H1 (cell line): ENCODE measurements at regions not wholly inside any gene's neighbourhood (a gene's known extent, or its start where the extent isn't known, plus 50 kb on each side); places are given as distances from the start of the nearest gene placed in this dataset.

ENCODE experiments used
- CTCF ChIA-PET: fragments of 300-600 bp; sonication (Branson Sonifier 250); formaldehyde crosslinking; loops from one replicate; lab custom pipeline; 2021; ENCODE audit not compliant: partially characterized antibody; lab: Charles Lee
- POLR2A ChIA-PET: fragments of 300-600 bp; sonication (Branson Sonifier 250); formaldehyde crosslinking; loops from one replicate; lab custom pipeline; 2021; ENCODE audit warnings: inconsistent platforms; ENCODE audit not compliant: partially characterized antibody; lab: Charles Lee
- DNase-seq, 2 experiments: peaks; one replicate each; pipeline versions ENCODE4 v3.0.0 to v3.0.0-alpha.2; 2010 to 2022; ENCODE audit warnings: low spot score in 2 of 2, low read depth in 1 of 2, mixed read lengths in 1 of 2
- FAIRE-seq: peaks from 2 replicates; lab custom pipeline; 2011; peaks lifted over from hg19 to GRCh38; lab: Jason Lieb, UNC
- H2AFZ ChIP-seq: 2 replicates; pipeline ENCODE4 v1.8.1; 2012; ENCODE audit warnings: low read length, inconsistent platforms
- H2AK5ac ChIP-seq: 2 replicates; pipeline ENCODE4 v1.6.1; 2013; ENCODE audit warnings: low read depth, low read length
- H2BK120ac ChIP-seq: replicated peaks from 2 replicates; pipeline ENCODE3; 2013; ENCODE audit warnings: low read depth, low read length, inconsistent platforms
- H2BK12ac ChIP-seq: 2 replicates; pipeline ENCODE4 v1.6.1; 2013; ENCODE audit warnings: low read depth, low read length
- H2BK15ac ChIP-seq: 2 replicates; pipeline ENCODE4 v1.6.1; 2013; ENCODE audit warnings: low read length
- H2BK20ac ChIP-seq: 2 replicates; pipeline ENCODE4 v1.6.1; 2013; ENCODE audit warnings: low read length
- H2BK5ac ChIP-seq: 2 replicates; pipeline ENCODE4 v1.6.1; 2013; ENCODE audit warnings: low read depth, low read length
- H3K14ac ChIP-seq: 2 replicates; pipeline ENCODE4 v1.6.1; 2013; ENCODE audit warnings: inconsistent platforms; ENCODE audit not compliant: insufficient read length
- H3K18ac ChIP-seq: 2 replicates; pipeline ENCODE4 v1.6.1; 2013; ENCODE audit warnings: low read length; ENCODE audit errors: extremely low read depth
- H3K23ac ChIP-seq: 2 replicates; pipeline ENCODE4 v1.6.1; 2013; ENCODE audit warnings: inconsistent platforms; ENCODE audit not compliant: insufficient read length
- H3K23me2 ChIP-seq: 2 replicates; pipeline ENCODE4 v1.6.1; 2013; ENCODE audit warnings: low read depth, low read length
- H3K27ac ChIP-seq: 2 replicates; pipeline ENCODE4 v1.6.1; 2011; ENCODE audit warnings: low read depth, low read length, inconsistent platforms
- H3K27me3 ChIP-seq, 4 experiments: replicated peaks in 1 of 4; 1 replicate in 1 of 4; 2 replicates in 3 of 4; pipeline versions ENCODE4 v1.6.1 to v1.8.1; 2011 to 2013; ENCODE audit warnings: low read length in 3 of 4, mild to moderate bottlenecking in 3 of 4, inconsistent platforms in 2 of 4, mixed read lengths in 2 of 4, moderate library complexity in 1 of 4; ENCODE audit not compliant: control insufficient read depth in 3 of 4, insufficient read depth in 3 of 4; ENCODE audit errors: extremely low read depth in 1 of 4
- H3K36me3 ChIP-seq, 4 experiments: 2 replicates each; pipeline versions ENCODE4 v1.6.1 to v1.8.1; 2011 to 2013; ENCODE audit warnings: mild to moderate bottlenecking in 4 of 4, low read length in 3 of 4, moderate library complexity in 2 of 4, control low read depth in 1 of 4, inconsistent platforms in 1 of 4; ENCODE audit not compliant: insufficient read depth in 4 of 4, control insufficient read depth in 2 of 4
- H3K4ac ChIP-seq: replicated peaks from 2 replicates; pipeline ENCODE3; 2013; ENCODE audit warnings: low read length, low read depth, mixed read lengths, inconsistent platforms; ENCODE audit not compliant: insufficient read length
- H3K4me1 ChIP-seq, 4 experiments: replicated peaks in 1 of 4; 1 replicate in 1 of 4; 2 replicates in 3 of 4; pipeline versions ENCODE4 v1.6.1 to v1.8.1; 2011 to 2013; ENCODE audit warnings: low read length in 3 of 4, inconsistent platforms in 2 of 4, mixed read lengths in 1 of 4; ENCODE audit not compliant: insufficient read depth in 4 of 4, control insufficient read depth in 3 of 4
- H3K4me2 ChIP-seq, 2 experiments: 2 replicates each; pipeline versions ENCODE4 v1.6.1 to v1.8.1; 2011 to 2013; ENCODE audit warnings: low read depth in 2 of 2, low read length in 2 of 2, control low read depth in 1 of 2, inconsistent platforms in 1 of 2, mild to moderate bottlenecking in 1 of 2; ENCODE audit not compliant: insufficient read depth in 1 of 2
- H3K4me3 ChIP-seq, 4 experiments: fragments of 200-600, 300-600 bp in 1 of 4; sonication (generic), shearing (Covaris generic), sonication (Bioruptor Twin) in 1 of 4; 2 replicates each; pipeline versions ENCODE4 v1.5.1 to v1.8.1; 2011 to 2016; ENCODE audit warnings: low read length in 4 of 4, low read depth in 3 of 4, control low read depth in 2 of 4, inconsistent platforms in 2 of 4, mild to moderate bottlenecking in 2 of 4, mixed read lengths in 1 of 4, moderate library complexity in 1 of 4; ENCODE audit not compliant: insufficient read depth in 2 of 4; ENCODE audit errors: extremely low read depth in 1 of 4
- H3K56ac ChIP-seq: replicated peaks from 2 replicates; pipeline ENCODE3; 2013; ENCODE audit warnings: low read depth, mild to moderate bottlenecking, mixed read lengths, low read length, inconsistent platforms; ENCODE audit not compliant: insufficient read length
- H3K79me1 ChIP-seq: 2 replicates; pipeline ENCODE4 v1.6.1; 2013; ENCODE audit warnings: low read depth, low read length, control low read depth
- H3K79me2 ChIP-seq, 2 experiments: 2 replicates each; pipeline versions ENCODE4 v1.6.1 to v1.8.1; 2012 to 2013; ENCODE audit warnings: low read length in 2 of 2, mild to moderate bottlenecking in 2 of 2, inconsistent platforms in 1 of 2; ENCODE audit not compliant: insufficient read depth in 2 of 2, control insufficient read depth in 1 of 2
- H3K9ac ChIP-seq, 4 experiments: replicated peaks in 1 of 4; 1 replicate in 1 of 4; 2 replicates in 3 of 4; pipeline versions ENCODE4 v1.6.1 to v1.8.1; 2011 to 2013; ENCODE audit warnings: low read depth in 3 of 4, low read length in 3 of 4, control low read depth in 2 of 4, mild to moderate bottlenecking in 2 of 4, moderate library complexity in 2 of 4, inconsistent platforms in 1 of 4; ENCODE audit errors: extremely low read depth in 1 of 4
- H3K9me3 ChIP-seq, 2 experiments: 2 replicates each; pipeline versions ENCODE4 v1.6.1 to v1.8.1; 2012 to 2013; ENCODE audit warnings: mild to moderate bottlenecking in 2 of 2, moderate library complexity in 2 of 2, control low read depth in 1 of 2, inconsistent platforms in 1 of 2, low read depth in 1 of 2, low read length in 1 of 2, mixed read lengths in 1 of 2; ENCODE audit not compliant: insufficient read depth in 2 of 2
- H4K20me1 ChIP-seq, 2 experiments: replicated peaks in 1 of 2; 2 replicates each; pipeline versions ENCODE3 to v1.8.1; 2011 to 2013; ENCODE audit warnings: inconsistent platforms in 2 of 2, low read length in 2 of 2, mild to moderate bottlenecking in 1 of 2; ENCODE audit not compliant: insufficient read depth in 2 of 2, control insufficient read depth in 1 of 2
- H4K5ac ChIP-seq: 2 replicates; pipeline ENCODE4 v1.6.1; 2013; ENCODE audit warnings: low read length, low read depth, mixed read lengths, inconsistent platforms; ENCODE audit not compliant: insufficient read length
- H4K8ac ChIP-seq: 2 replicates; pipeline ENCODE4 v1.8.0; 2013; ENCODE audit warnings: mild to moderate bottlenecking, moderate library complexity, low read length, inconsistent platforms; ENCODE audit not compliant: insufficient read depth; ENCODE audit errors: extremely low read depth
- H4K91ac ChIP-seq: replicated peaks from 2 replicates; pipeline ENCODE3; 2013; ENCODE audit warnings: low read length, mixed read lengths, inconsistent platforms; ENCODE audit not compliant: insufficient read length
- CTCF ChIP-seq, 3 experiments: IDR thresholded peaks; 1 replicate in 2 of 3; 2 replicates in 1 of 3; pipeline versions ENCODE4 v1.5.1 to v1.6.1; 2011; ENCODE audit warnings: low read length in 3 of 3, mild to moderate bottlenecking in 3 of 3, inconsistent platforms in 2 of 3, low read depth in 1 of 3, moderate library complexity in 1 of 3; ENCODE audit not compliant: insufficient read depth in 1 of 3; ENCODE audit errors: control extremely low read depth in 1 of 3
- NANOG ChIP-seq: IDR thresholded peaks from 2 replicates; pipeline ENCODE4 v1.6.1; 2011; ENCODE audit warnings: low read length, low read depth, mild to moderate bottlenecking, inconsistent platforms; ENCODE audit not compliant: insufficient read depth, poor library complexity, severe bottlenecking
- RAD21 ChIP-seq, 2 experiments: IDR thresholded peaks in 1 of 2; conservative IDR thresholded peaks in 1 of 2; 2 replicates each; pipeline ENCODE4 v1.6.1; 2011; ENCODE audit warnings: low read depth in 2 of 2, low read length in 2 of 2, improper control_type of control experiment in 1 of 2, inconsistent platforms in 1 of 2, mild to moderate bottlenecking in 1 of 2, moderate library complexity in 1 of 2
- SP1 ChIP-seq: IDR thresholded peaks from 2 replicates; pipeline ENCODE4 v1.6.1; 2011; ENCODE audit warnings: low read depth, low read length
- TAF1 ChIP-seq: IDR thresholded peaks from 2 replicates; pipeline ENCODE4 v1.6.1; 2011; ENCODE audit warnings: mild to moderate bottlenecking, low read depth, low read length
- YY1 ChIP-seq: IDR thresholded peaks from 2 replicates; pipeline ENCODE4 v1.6.1; 2011; ENCODE audit warnings: low read depth, mild to moderate bottlenecking, low read length
- WGBS, 2 experiments: shearing (Covaris generic) in 1 of 2; methylation state at CpG; one replicate each; pipeline versions ENCODE4 v1.1.6 to v1.1.7; 2013 to 2015; ENCODE audit warnings: low lambda C conversion rate in 2 of 2, mixed read lengths in 2 of 2, inconsistent platforms in 1 of 2, low coverage in 1 of 2, missing lambda C conversion rate in 1 of 2; ENCODE audit not compliant: insufficient replicate concordance in 2 of 2, insufficient coverage in 1 of 2, insufficient read length in 1 of 2; ENCODE audit errors: extremely low coverage in 1 of 2, missing lambda C conversion rate in 1 of 2; 5-methylcytosine and 5-hydroxymethylcytosine counted together
- TF ChIP-seq, protein P1 (sequence below): IDR thresholded peaks from 2 replicates; pipeline ENCODE4 v1.6.1; 2012; ENCODE audit warnings: inconsistent platforms

GRCh38 chr5:56669534-56670483, 145.5 kb upstream of the MAP3K1 start:
- 45% methylated on average over 10 of the region's 10 CpGs; no CpG with 5 or more reads in 1 of the 2 experiments for WGBS, 2 experiments
- H3K56ac ChIP-seq = no peak overlapping the region
- FAIRE-seq (no peak), DNase-seq (peak; percentile 47 to 51)
- H4K20me1 ChIP-seq = no peaks in the 10 kb centered on the region
- no peaks in the 10 kb centered on the region for H3K36me3 ChIP-seq
- H2AFZ ChIP-seq = no peak overlapping the region
- no peak overlapping the region; a peak in 1 of 7 replicates for H3K9ac ChIP-seq
- CTCF ChIA-PET = interaction anchor here (0.7 to 2.1 kb wide), 3 partner anchors 168 to 378 kb away, joined by 3 to 8 read pairs (median 3); no protein-coding TSS in a partner anchor
- H3K23me2 ChIP-seq = no peaks in the 10 kb centered on the region
- H2BK15ac ChIP-seq = no peak overlapping the region
- H3K27me3 ChIP-seq = peaks cover 0 to 6% (median 0%) of the 10 kb centered on the region in 4 experiments; a peak in 2 of 7 replicates
- H3K79me2 ChIP-seq = no peaks in the 10 kb centered on the region
- peak overlapping the region; percentile 22 for H4K91ac ChIP-seq
- peak overlapping the region; percentile 88 for H2BK12ac ChIP-seq
- POLR2A ChIA-PET = no interaction called here
- peak overlapping the region; percentile 76 for H3K4ac ChIP-seq
- no peak overlapping the region for H3K14ac ChIP-seq
- peak overlapping the region; percentile 40; the same call in 1 of the 2 replicates for H2AK5ac ChIP-seq
- H4K8ac ChIP-seq = no peak overlapping the region
- H4K5ac ChIP-seq = no peak overlapping the region
- H3K18ac ChIP-seq = peak overlapping the region; percentile 25
- no peaks in the 10 kb centered on the region for H3K9me3 ChIP-seq
- H3K4me3 ChIP-seq = peak overlapping the region in 1 of 4 experiments; percentile 19; a peak in 1 of 8 replicates
- peak overlapping the region; percentile 89 for H2BK20ac ChIP-seq
- peak overlapping the region; percentile 40; the same call in 1 of the 2 replicates for H2BK5ac ChIP-seq
- no peaks in the 10 kb centered on the region for H3K79me1 ChIP-seq
- peak overlapping the region; percentile 87 for H2BK120ac ChIP-seq
- H3K27ac ChIP-seq = peak overlapping the region; percentile 24; the same call in 1 of the 2 replicates
- peak overlapping the region; percentile 5 to 55; a peak in 3 of 4 replicates for H3K4me2 ChIP-seq
- peaks cover 11 to 20% (median 16%) of the 10 kb centered on the region in 4 experiments for H3K4me1 ChIP-seq
- H3K23ac ChIP-seq = no peak overlapping the region
- TF ChIP-seq RAD21 (IDR thresholded peaks at IDR 0.05 in 1 of 2, conservative IDR thresholded peaks at IDR 0.05 in 1 of 2; ENCODE audit: low read depth in 2 of 2, low read length in 2 of 2) = no peak
- TF ChIP-seq, protein P1, sequence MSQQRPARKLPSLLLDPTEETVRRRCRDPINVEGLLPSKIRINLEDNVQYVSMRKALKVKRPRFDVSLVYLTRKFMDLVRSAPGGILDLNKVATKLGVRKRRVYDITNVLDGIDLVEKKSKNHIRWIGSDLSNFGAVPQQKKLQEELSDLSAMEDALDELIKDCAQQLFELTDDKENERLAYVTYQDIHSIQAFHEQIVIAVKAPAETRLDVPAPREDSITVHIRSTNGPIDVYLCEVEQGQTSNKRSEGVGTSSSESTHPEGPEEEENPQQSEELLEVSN = peak; percentile 40; the same call in 1 of the 2 replicates
- no peak for TF ChIP-seq CTCF (IDR thresholded peaks at IDR 0.05; ENCODE audit: control extremely low read depth in 1 of 3, insufficient read depth in 1 of 3, low read depth in 1 of 3, low read length in 3 of 3)
- TF ChIP-seq SP1 = peak; percentile 49; the same call in 1 of the 2 replicates
- 0 out of 2 replicates have a peak, but pooled peaks have one; percentile 23 for TF ChIP-seq TAF1
- 0 out of 2 replicates have a peak, but pooled peaks have one; percentile 4 for TF ChIP-seq YY1
- TF ChIP-seq NANOG = peak; percentile 60
